Activated naive CD8-positive, alpha-beta T cell treated with anti-CD3 and anti-CD28 coated beads, Interleukin-2, amount 10 ng/mL, durations not matched to agents 7 days and 5 days (primary cell): ENCODE measurements at regions not wholly inside any gene's neighbourhood (a gene's known extent, or its start where the extent isn't known, plus 50 kb on each side); places are given as distances from the start of the nearest gene placed in this dataset.

Experiments used
- ATAC-seq: fragments of 150-1000 bp; cut with Tn5 transposase; one replicate; pipeline ENCODE4 v1.10.0; 2021; ENCODE audit warnings: low read depth, moderate library complexity
- POLR2A ChIA-PET: fragments of 350-600 bp; sonication (Branson Sonifier 250); formaldehyde crosslinking; loops from one replicate; lab custom pipeline; 2021; ENCODE audit warnings: antibody characterized with exemption; lab: Charles Lee
- DNase-seq: peaks from one replicate; pipeline ENCODE4 v3.0.0; 2021
- H3K27ac Mint-ChIP-seq: one replicate; pipeline ENCODE4 v1.8.0; 2022; ENCODE audit warnings: mild to moderate bottlenecking, mixed read lengths
- H3K27me3 Mint-ChIP-seq: one replicate; pipeline ENCODE4 v1.8.0; 2022; ENCODE audit warnings: mild to moderate bottlenecking, moderate library complexity, mixed read lengths
- H3K36me3 Mint-ChIP-seq: one replicate; pipeline ENCODE4 v1.8.0; 2021; ENCODE audit warnings: mild to moderate bottlenecking, mixed read lengths
- H3K4me1 Mint-ChIP-seq: one replicate; pipeline ENCODE4 v1.8.0; 2021; ENCODE audit warnings: mixed read lengths
- H3K4me3 Mint-ChIP-seq: one replicate; pipeline ENCODE4 v1.8.0; 2022; ENCODE audit warnings: mild to moderate bottlenecking, moderate library complexity, mixed read lengths
- H3K9me3 Mint-ChIP-seq: one replicate; pipeline ENCODE4 v1.8.0; 2021; ENCODE audit warnings: mixed read lengths

GRCh38 chr17:13776027-13776551 is 174.4 kb upstream of the HS3ST3A1 start:
- Mint-ChIP-seq H3K27ac (no peak overlapping the region), H3K36me3 (peaks cover 7% of the 10 kb centered on the region), H3K4me1 (no peaks in the 10 kb centered on the region), H3K9me3 (peaks cover 14% of the 10 kb centered on the region), H3K4me3 (no peak overlapping the region), H3K27me3 (no peaks in the 10 kb centered on the region)
- ATAC-seq (no peak), DNase-seq (no peak)
- POLR2A ChIA-PET, result no interaction called here

- Mint-ChIP-seq H3K36me3 (peaks cover 7% of the 10 kb centered on the region), H3K4me3 (no peak overlapping the region), H3K27me3 (no peaks in the 10 kb centered on the region), H3K9me3 (peaks cover 14% of the 10 kb centered on the region), H3K4me1 (no peaks in the 10 kb centered on the region), H3K27ac (no peak overlapping the region)
- DNase-seq (no peak), ATAC-seq (no peak)
- POLR2A ChIA-PET, result no interaction called here
Measured at GRCh38 chr17:13777003-13777402, 175.3 kb upstream of the HS3ST3A1 start.

DNA sequence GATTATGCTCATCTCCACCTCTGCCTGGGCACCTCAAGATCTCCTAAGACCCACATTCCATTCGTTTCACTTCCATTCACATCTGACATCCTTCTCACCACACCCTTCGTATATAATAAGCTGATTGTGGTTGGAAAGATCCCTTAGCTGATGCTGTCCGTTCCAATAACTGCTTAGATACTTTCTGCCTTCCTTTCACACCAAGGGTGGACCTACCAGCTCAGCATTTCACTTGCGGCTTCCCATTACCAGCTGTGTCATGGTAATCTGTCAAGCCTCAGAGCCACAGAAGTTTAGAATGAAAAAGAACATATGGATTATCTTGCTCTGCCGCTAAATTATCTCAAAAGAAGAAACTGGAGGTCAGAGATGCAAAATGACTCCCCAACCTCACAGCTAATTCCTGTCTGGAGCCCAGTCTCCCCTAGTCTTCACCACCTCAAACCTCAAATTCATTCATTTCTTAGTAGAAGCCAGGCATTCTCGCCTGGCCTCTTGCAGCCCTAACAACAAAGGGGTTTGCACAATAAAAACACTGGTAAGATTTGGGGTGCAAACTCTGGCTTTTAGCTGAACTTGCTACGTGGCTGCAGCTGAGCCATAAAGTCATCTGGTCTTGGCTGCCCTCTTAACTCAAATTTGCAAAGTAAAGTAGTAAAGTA is 182.8 kb upstream of the HS3ST3A1 start:
- H3K4me1 Mint-ChIP-seq, result no peaks in the 10 kb centered on the region
- H3K27ac Mint-ChIP-seq, result no peak overlapping the region
- no peaks in the 10 kb centered on the region for H3K27me3 Mint-ChIP-seq
- peaks cover 1% of the 10 kb centered on the region for H3K36me3 Mint-ChIP-seq
- no peak overlapping the region for H3K4me3 Mint-ChIP-seq
- DNase-seq (no peak), ATAC-seq (no peak)
- peaks cover 5% of the 10 kb centered on the region for H3K9me3 Mint-ChIP-seq
- POLR2A ChIA-PET, result no interaction called here

DNA sequence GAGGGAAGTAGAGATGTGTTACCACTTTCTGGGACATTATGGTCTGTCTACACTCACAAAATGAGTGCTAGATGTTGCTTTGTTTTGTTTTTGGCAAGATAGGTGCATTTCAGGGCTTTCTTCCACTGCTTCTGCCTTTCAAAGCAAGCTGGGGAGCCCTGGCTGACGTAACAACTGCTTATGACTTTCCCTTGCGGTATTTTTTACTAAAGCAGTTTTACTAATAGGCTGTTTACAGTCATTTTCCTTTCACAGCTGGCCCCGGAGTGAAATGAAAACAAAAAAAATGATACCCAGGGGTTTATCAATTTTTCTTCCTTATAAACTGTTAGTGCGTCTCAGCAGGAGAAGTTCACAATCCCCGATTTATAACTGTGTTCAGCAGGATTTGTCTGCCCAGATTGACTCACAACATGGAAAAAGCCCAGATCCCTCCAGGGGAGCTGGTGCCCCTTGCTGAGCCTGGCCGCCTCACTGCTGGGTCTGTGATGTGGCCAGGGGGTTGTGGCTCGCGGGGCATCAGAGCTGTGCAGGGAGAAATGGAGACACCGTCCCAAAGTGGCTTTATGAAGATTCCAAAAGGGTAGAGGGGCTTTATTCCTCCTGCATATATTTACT is 184.4 kb upstream of the HS3ST3A1 start:
- POLR2A ChIA-PET, result no interaction called here
- H3K27me3 Mint-ChIP-seq, result no peaks in the 10 kb centered on the region
- ATAC-seq, result no peak
- no peaks in the 10 kb centered on the region for H3K36me3 Mint-ChIP-seq
- no peaks in the 10 kb centered on the region for H3K9me3 Mint-ChIP-seq
- no peak for DNase-seq
- no peaks in the 10 kb centered on the region for H3K4me1 Mint-ChIP-seq
- no peak overlapping the region for H3K27ac Mint-ChIP-seq
- H3K4me3 Mint-ChIP-seq, result no peak overlapping the region

GRCh38 chr17:13787636-13788035 is 185.9 kb upstream of the HS3ST3A1 start:
- H3K27ac Mint-ChIP-seq, result no peak overlapping the region
- POLR2A ChIA-PET, result no interaction called here
- no peak for ATAC-seq

DNA sequence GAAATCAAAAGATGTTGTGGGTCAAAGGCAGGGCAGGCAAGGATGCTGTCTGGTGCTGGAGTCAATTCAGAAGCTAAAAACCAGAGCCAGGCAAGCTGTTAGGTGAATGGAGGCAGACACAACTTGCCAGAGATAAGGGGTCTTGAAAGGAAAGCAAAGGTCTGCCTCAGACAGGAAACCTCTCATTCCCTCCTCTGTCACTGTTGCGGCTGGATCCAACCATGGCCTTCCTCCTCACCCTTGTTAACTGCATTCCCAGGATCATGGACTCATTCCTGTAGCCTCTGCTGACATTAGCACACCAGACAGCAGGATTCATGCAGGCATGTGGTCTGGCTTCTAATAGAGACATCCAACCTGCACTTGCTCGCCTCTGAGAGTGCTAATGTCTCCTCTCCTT is 186.7 kb upstream of the HS3ST3A1 start:
- H3K36me3 Mint-ChIP-seq, result no peaks in the 10 kb centered on the region
- POLR2A ChIA-PET, result no interaction called here

More at GRCh38 chr17:13787636-13788035, 185.9 kb upstream of the HS3ST3A1 start:
- Mint-ChIP-seq H3K4me3 (no peak overlapping the region), H3K36me3 (no peaks in the 10 kb centered on the region), H3K9me3 (no peaks in the 10 kb centered on the region), H3K27me3 (no peaks in the 10 kb centered on the region), H3K4me1 (no peaks in the 10 kb centered on the region)
- no peak for DNase-seq

DNA sequence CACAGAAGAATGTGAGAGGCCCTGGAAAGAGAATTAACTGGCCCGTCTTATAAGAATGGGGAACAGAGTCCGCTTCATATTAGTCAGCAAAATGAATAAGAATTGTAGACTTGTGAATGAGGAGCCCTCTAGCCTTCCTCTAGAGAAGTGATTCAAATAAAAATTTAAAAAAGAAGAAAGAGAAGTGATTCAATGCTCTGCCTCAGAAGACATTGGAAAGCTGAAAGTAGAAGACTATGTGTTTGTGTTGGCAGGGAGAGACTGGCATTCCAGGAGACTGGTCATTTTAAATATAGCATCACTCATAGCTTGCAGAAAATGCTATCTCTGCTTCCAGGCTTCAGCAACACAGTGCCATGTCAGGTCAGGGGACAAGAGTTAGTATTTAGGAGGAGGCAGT is 190.6 kb upstream of the HS3ST3A1 start:
- H3K4me1 Mint-ChIP-seq, result no peaks in the 10 kb centered on the region
- POLR2A ChIA-PET, result no interaction called here
- no peaks in the 10 kb centered on the region for H3K36me3 Mint-ChIP-seq
- DNase-seq (no peak), ATAC-seq (no peak)
- H3K27ac Mint-ChIP-seq, result no peak overlapping the region
- no peaks in the 10 kb centered on the region for H3K9me3 Mint-ChIP-seq
- no peak overlapping the region for H3K4me3 Mint-ChIP-seq
- no peaks in the 10 kb centered on the region for H3K27me3 Mint-ChIP-seq

More for the DNA sequence above, 186.7 kb upstream of the HS3ST3A1 start:
- no peaks in the 10 kb centered on the region for H3K27me3 Mint-ChIP-seq
- ATAC-seq (no peak), DNase-seq (no peak)
- H3K27ac Mint-ChIP-seq, result no peak overlapping the region
- H3K4me3 Mint-ChIP-seq, result no peak overlapping the region
- H3K4me1 Mint-ChIP-seq, result no peaks in the 10 kb centered on the region
- no peaks in the 10 kb centered on the region for H3K9me3 Mint-ChIP-seq

DNA sequence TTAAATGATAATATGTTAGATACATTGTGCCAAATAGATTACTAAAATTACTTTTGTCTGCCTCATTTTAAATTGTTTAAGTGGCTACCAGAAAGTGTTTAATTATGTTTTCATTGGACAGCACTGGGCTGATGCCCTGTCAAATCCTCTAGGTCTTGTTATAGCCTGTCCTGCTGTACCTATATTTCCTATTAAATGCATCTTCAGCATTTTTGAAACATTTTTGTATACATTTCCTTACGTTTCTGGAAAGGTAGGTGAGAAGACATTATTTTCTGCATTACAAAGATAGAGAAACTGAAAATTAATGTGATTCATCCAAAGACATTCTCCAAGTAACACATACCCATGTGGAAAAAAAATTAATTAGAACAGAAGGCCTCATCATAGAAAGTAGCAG is 192.2 kb upstream of the HS3ST3A1 start:
- H3K9me3 Mint-ChIP-seq, result no peaks in the 10 kb centered on the region
- POLR2A ChIA-PET, result no interaction called here
- no peak overlapping the region for H3K27ac Mint-ChIP-seq
- no peak for DNase-seq
- H3K27me3 Mint-ChIP-seq, result no peaks in the 10 kb centered on the region
- no peaks in the 10 kb centered on the region for H3K4me1 Mint-ChIP-seq
- H3K36me3 Mint-ChIP-seq, result no peaks in the 10 kb centered on the region
- no peak overlapping the region for H3K4me3 Mint-ChIP-seq
- ATAC-seq, result no peak

GRCh38 chr17:13797863-13798262 is 196.1 kb upstream of the HS3ST3A1 start:
- no peak overlapping the region for H3K4me3 Mint-ChIP-seq
- H3K27ac Mint-ChIP-seq, result no peak overlapping the region
- POLR2A ChIA-PET, result no interaction called here
- no peaks in the 10 kb centered on the region for H3K36me3 Mint-ChIP-seq
- no peaks in the 10 kb centered on the region for H3K9me3 Mint-ChIP-seq
- no peaks in the 10 kb centered on the region for H3K4me1 Mint-ChIP-seq
- no peak for DNase-seq
- ATAC-seq, result no peak
- H3K27me3 Mint-ChIP-seq, result no peaks in the 10 kb centered on the region

DNA sequence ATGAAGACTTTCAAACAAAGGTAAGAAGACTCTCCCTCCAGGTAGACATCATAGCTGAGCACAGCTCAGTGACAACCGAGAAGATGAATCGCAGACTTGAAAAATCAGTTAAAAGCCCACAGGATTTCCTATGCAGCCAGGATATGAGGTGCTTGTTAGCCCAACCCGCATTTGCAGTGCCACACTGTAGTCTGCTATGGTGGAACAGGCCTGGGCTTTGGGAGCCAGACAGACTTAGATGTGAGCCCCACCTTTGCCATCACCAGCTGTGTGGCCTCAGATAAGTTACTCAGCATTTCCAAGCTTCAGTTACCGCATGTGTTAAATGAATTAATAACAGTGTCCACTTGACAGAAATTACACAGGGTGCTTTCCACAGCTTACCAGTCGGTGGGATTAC is 204.4 kb upstream of the HS3ST3A1 start:
- Mint-ChIP-seq H3K4me1 (peaks cover 4% of the 10 kb centered on the region), H3K36me3 (no peaks in the 10 kb centered on the region), H3K27me3 (peaks cover under 1% of the 10 kb centered on the region), H3K9me3 (peaks cover 2% of the 10 kb centered on the region), H3K4me3 (no peak overlapping the region), H3K27ac (no peak overlapping the region)
- DNase-seq (no peak), ATAC-seq (no peak)
- POLR2A ChIA-PET, result no interaction called here

DNA sequence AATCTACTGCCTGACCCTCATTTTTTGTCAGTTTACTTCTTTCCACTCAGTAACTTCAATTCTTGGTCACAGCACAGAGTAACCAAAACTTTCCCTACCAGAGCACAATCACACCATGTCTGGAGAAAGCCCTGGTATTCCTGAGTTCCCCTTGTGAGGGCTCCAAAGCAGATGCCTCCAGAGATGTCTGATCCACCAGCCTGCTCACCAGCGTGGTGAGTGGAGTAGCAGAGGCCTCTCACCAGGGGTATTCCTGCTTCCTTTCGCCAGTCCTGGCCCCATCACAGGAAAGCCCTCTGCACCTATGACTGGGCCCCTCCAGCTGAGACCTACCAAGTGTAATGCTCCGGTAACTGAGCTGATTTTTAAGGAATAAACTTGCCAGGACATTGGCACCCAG is 205.4 kb upstream of the HS3ST3A1 start:
- H3K27ac Mint-ChIP-seq, result no peak overlapping the region
- peaks cover 4% of the 10 kb centered on the region for H3K4me1 Mint-ChIP-seq
- POLR2A ChIA-PET, result no interaction called here
- H3K9me3 Mint-ChIP-seq, result peaks cover 2% of the 10 kb centered on the region
- no peak overlapping the region for H3K4me3 Mint-ChIP-seq
- peaks cover 2% of the 10 kb centered on the region for H3K27me3 Mint-ChIP-seq
- H3K36me3 Mint-ChIP-seq, result no peaks in the 10 kb centered on the region
- DNase-seq, result no peak
- no peak for ATAC-seq

GRCh38 chr17:13812350-13812749 is 210.6 kb upstream of the HS3ST3A1 start:
- Mint-ChIP-seq H3K27ac (no peak overlapping the region), H3K4me1 (no peaks in the 10 kb centered on the region), H3K9me3 (peaks cover 2% of the 10 kb centered on the region), H3K27me3 (peaks cover 2% of the 10 kb centered on the region), H3K36me3 (no peaks in the 10 kb centered on the region), H3K4me3 (no peak overlapping the region)
- ATAC-seq (no peak), DNase-seq (no peak)
- POLR2A ChIA-PET, result no interaction called here

DNA sequence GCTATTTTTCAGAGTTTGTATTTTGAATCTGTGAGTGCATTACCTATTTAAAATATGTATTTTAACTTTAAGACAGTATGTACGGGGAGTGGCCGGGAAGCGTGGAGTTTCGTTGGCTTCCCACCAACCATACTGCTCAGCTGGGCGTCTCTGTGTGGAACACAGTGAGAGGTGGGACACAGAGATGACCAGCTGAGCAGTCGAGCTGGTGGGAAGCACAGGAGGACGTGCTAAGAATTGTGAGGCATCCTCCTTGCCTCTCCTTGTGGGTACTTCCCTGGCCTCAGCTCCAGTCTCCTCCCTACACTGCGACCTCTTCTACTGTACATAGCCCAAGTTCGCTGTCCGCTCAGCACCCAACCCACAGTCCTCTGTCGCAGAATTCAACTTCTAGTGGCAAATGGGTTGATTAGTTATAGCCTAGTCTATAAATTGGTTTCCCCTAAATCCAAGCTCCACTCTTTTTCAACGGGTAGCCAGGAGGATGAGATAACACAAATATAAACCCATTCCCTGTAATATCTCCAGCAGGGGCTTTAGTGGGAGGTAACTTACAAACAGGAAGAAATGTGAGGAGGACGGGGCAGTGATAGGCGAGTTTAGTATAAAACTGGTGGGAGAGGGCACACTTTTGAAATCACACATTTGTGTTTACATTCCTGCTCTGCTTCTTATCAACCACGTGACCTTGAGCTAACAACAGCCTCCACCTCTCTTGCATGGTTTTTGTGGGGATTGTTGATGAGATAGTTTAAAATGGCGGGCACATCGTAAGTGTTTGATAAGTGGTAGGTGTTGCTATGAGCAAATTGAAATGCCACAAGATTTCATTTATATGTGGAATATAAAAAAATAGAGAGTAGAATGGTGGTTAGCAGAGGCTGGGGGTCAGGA is 211.9 kb upstream of the HS3ST3A1 start:
- H3K27me3 Mint-ChIP-seq, result peaks cover 2% of the 10 kb centered on the region
- H3K36me3 Mint-ChIP-seq, result no peaks in the 10 kb centered on the region
- POLR2A ChIA-PET, result no interaction called here
- ATAC-seq (no peak), DNase-seq (no peak)
- no peak overlapping the region for H3K4me3 Mint-ChIP-seq
- no peaks in the 10 kb centered on the region for H3K9me3 Mint-ChIP-seq
- H3K4me1 Mint-ChIP-seq, result no peaks in the 10 kb centered on the region
- H3K27ac Mint-ChIP-seq, result no peak overlapping the region
